Loucy (cell line): ENCODE measurements at regions not wholly inside any gene's neighbourhood (a gene's known extent, or its start where the extent isn't known, plus 50 kb on each side); places are given as distances from the start of the nearest gene placed in this dataset.

Source experiments
- CTCF ChIP-seq: fragments of 200-600 bp; sonication (generic); conservative IDR thresholded peaks from 2 replicates; pipeline ENCODE4 v1.5.1; 2014; ENCODE audit warnings: mild to moderate bottlenecking, antibody characterized with exemption, low read length
- EZH2phosphoT487 ChIP-seq: fragments of 200-600 bp; IDR thresholded peaks from 2 replicates; pipeline ENCODE4 v1.6.1; 2018; ENCODE audit warnings: antibody characterized with exemption, mild to moderate bottlenecking, moderate library complexity, borderline replicate concordance

GRCh38 chr2:21779786-21780185, 656.0 kb downstream of the TDRD15 start:
- no peak for TF ChIP-seq EZH2phosphoT487
- no peak for TF ChIP-seq CTCF
